ENCODE measurements at regions not wholly inside any gene's neighbourhood (a gene's known extent, or its start where the extent isn't known, plus 50 kb on each side); places are given as distances from the start of the nearest gene placed in this dataset.

- peaks cover under 1% of the 10 kb centered on the region for H3K27me3 Mint-ChIP-seq
- no peaks in the 10 kb centered on the region for H3K9me3 Mint-ChIP-seq
- no peak overlapping the region for H3K4me3 Mint-ChIP-seq
- H3K4me1 Mint-ChIP-seq = no peaks in the 10 kb centered on the region
- no peaks in the 10 kb centered on the region for H3K36me3 Mint-ChIP-seq
- no peak overlapping the region for H3K27ac Mint-ChIP-seq
These were observed 206.2 kb downstream of the URI1 start for GRCh38 chr19:30148039-30148790.

GRCh38 chr19:30148803-30149202 lies 206.8 kb downstream of the URI1 start:
- H3K4me3 Mint-ChIP-seq = no peak overlapping the region
- H3K27ac Mint-ChIP-seq = no peak overlapping the region
- peaks cover 1% of the 10 kb centered on the region for H3K27me3 Mint-ChIP-seq
- no peaks in the 10 kb centered on the region for H3K9me3 Mint-ChIP-seq
- no peaks in the 10 kb centered on the region for H3K36me3 Mint-ChIP-seq
- no peaks in the 10 kb centered on the region for H3K4me1 Mint-ChIP-seq

- Mint-ChIP-seq H3K27ac (no peak overlapping the region), H3K36me3 (no peaks in the 10 kb centered on the region), H3K4me1 (no peaks in the 10 kb centered on the region), H3K4me3 (no peak overlapping the region), H3K9me3 (no peaks in the 10 kb centered on the region), H3K27me3 (peaks cover 1% of the 10 kb centered on the region)
These were observed 207.3 kb downstream of the URI1 start for GRCh38 chr19:30149300-30149699.

GRCh38 chr19:30150626-30151025 lies 208.6 kb downstream of the URI1 start:
- no peaks in the 10 kb centered on the region for H3K9me3 Mint-ChIP-seq

GRCh38 chr19:30151081-30151480 lies 209.0 kb downstream of the URI1 start:
- H3K27me3 Mint-ChIP-seq = peaks cover 1% of the 10 kb centered on the region
- no peaks in the 10 kb centered on the region for H3K36me3 Mint-ChIP-seq
- H3K4me3 Mint-ChIP-seq = no peak overlapping the region
- H3K4me1 Mint-ChIP-seq = no peaks in the 10 kb centered on the region
- H3K27ac Mint-ChIP-seq = no peak overlapping the region
- H3K9me3 Mint-ChIP-seq = no peaks in the 10 kb centered on the region

More at GRCh38 chr19:30150626-30151025, 208.6 kb downstream of the URI1 start:
- no peaks in the 10 kb centered on the region for H3K4me1 Mint-ChIP-seq
- no peaks in the 10 kb centered on the region for H3K36me3 Mint-ChIP-seq
- no peak overlapping the region for H3K4me3 Mint-ChIP-seq
- peaks cover 1% of the 10 kb centered on the region for H3K27me3 Mint-ChIP-seq
- no peak overlapping the region for H3K27ac Mint-ChIP-seq

GRCh38 chr19:30152510-30153291 lies 210.7 kb downstream of the URI1 start:
- H3K27me3 Mint-ChIP-seq = peaks cover 1% of the 10 kb centered on the region
- H3K36me3 Mint-ChIP-seq = no peaks in the 10 kb centered on the region

GRCh38 chr19:30153326-30154210 lies 211.5 kb downstream of the URI1 start:
- Mint-ChIP-seq H3K27me3 (peaks cover 1% of the 10 kb centered on the region), H3K36me3 (no peaks in the 10 kb centered on the region), H3K4me3 (no peak overlapping the region), H3K27ac (no peak overlapping the region), H3K9me3 (no peaks in the 10 kb centered on the region), H3K4me1 (no peaks in the 10 kb centered on the region)

More at GRCh38 chr19:30152510-30153291, 210.7 kb downstream of the URI1 start:
- no peak overlapping the region for H3K4me3 Mint-ChIP-seq
- H3K9me3 Mint-ChIP-seq = no peaks in the 10 kb centered on the region
- H3K4me1 Mint-ChIP-seq = no peaks in the 10 kb centered on the region
- H3K27ac Mint-ChIP-seq = no peak overlapping the region

- Mint-ChIP-seq H3K9me3 (no peaks in the 10 kb centered on the region), H3K4me1 (no peaks in the 10 kb centered on the region), H3K27me3 (peaks cover 1% of the 10 kb centered on the region), H3K4me3 (no peak overlapping the region), H3K27ac (no peak overlapping the region), H3K36me3 (no peaks in the 10 kb centered on the region)
These were observed 212.4 kb downstream of the URI1 start for GRCh38 chr19:30154410-30154809.

GRCh38 chr19:30155381-30156200 lies 213.6 kb downstream of the URI1 start:
- Mint-ChIP-seq H3K4me1 (no peaks in the 10 kb centered on the region), H3K4me3 (no peak overlapping the region), H3K9me3 (no peaks in the 10 kb centered on the region), H3K36me3 (no peaks in the 10 kb centered on the region), H3K27me3 (peaks cover 1% of the 10 kb centered on the region), H3K27ac (no peak overlapping the region)

- no peak overlapping the region for H3K4me3 Mint-ChIP-seq
- peaks cover 1% of the 10 kb centered on the region for H3K27me3 Mint-ChIP-seq
- H3K27ac Mint-ChIP-seq = no peak overlapping the region
- no peaks in the 10 kb centered on the region for H3K9me3 Mint-ChIP-seq
- no peaks in the 10 kb centered on the region for H3K4me1 Mint-ChIP-seq
- no peaks in the 10 kb centered on the region for H3K36me3 Mint-ChIP-seq
These were observed 214.6 kb downstream of the URI1 start for GRCh38 chr19:30156646-30157045.

- no peaks in the 10 kb centered on the region for H3K36me3 Mint-ChIP-seq
- no peak overlapping the region for H3K4me3 Mint-ChIP-seq
- no peaks in the 10 kb centered on the region for H3K4me1 Mint-ChIP-seq
- no peak overlapping the region for H3K27ac Mint-ChIP-seq
- no peaks in the 10 kb centered on the region for H3K9me3 Mint-ChIP-seq
- H3K27me3 Mint-ChIP-seq = no peaks in the 10 kb centered on the region
These were observed 213.9 kb upstream of the ZNF536 start for GRCh38 chr19:30158067-30158892.

GRCh38 chr19:30158893-30159245 lies 213.3 kb upstream of the ZNF536 start:
- Mint-ChIP-seq H3K27me3 (no peaks in the 10 kb centered on the region), H3K36me3 (no peaks in the 10 kb centered on the region), H3K9me3 (no peaks in the 10 kb centered on the region), H3K4me1 (no peaks in the 10 kb centered on the region), H3K4me3 (no peak overlapping the region), H3K27ac (no peak overlapping the region)

- H3K27me3 Mint-ChIP-seq = no peaks in the 10 kb centered on the region
- H3K4me1 Mint-ChIP-seq = no peaks in the 10 kb centered on the region
- H3K9me3 Mint-ChIP-seq = no peaks in the 10 kb centered on the region
- no peak overlapping the region for H3K4me3 Mint-ChIP-seq
- no peak overlapping the region for H3K27ac Mint-ChIP-seq
- no peaks in the 10 kb centered on the region for H3K36me3 Mint-ChIP-seq
These were observed 212.5 kb upstream of the ZNF536 start for GRCh38 chr19:30159636-30160035.

- H3K4me1 Mint-ChIP-seq = no peaks in the 10 kb centered on the region
- no peaks in the 10 kb centered on the region for H3K36me3 Mint-ChIP-seq
- H3K9me3 Mint-ChIP-seq = no peaks in the 10 kb centered on the region
- no peak overlapping the region for H3K27ac Mint-ChIP-seq
- no peak overlapping the region for H3K4me3 Mint-ChIP-seq
- H3K27me3 Mint-ChIP-seq = no peaks in the 10 kb centered on the region
These were observed 211.8 kb upstream of the ZNF536 start for GRCh38 chr19:30160426-30160825.
